GF-D8 (cell line): ENCODE measurements at regions not wholly inside any gene's neighbourhood (a gene's known extent, or its start where the extent isn't known, plus 50 kb on each side); places are given as distances from the start of the nearest gene placed in this dataset.
"Not testable (repeated sequence)": the region's sequence is repeated elsewhere in the genome, so short reads cannot be mapped to it uniquely, and the experiment has no call there.

Experiments used
- DNase-seq: peaks from one replicate; lab custom pipeline; 2025; lab: John Stamatoyannopoulos, UW

- DNase-seq, result no peak
These were observed 199.6 kb upstream of the LRP1B start for GRCh38 chr2:142330458-142330857.

GRCh38 chr2:142325870-142326269 lies 195.1 kb upstream of the LRP1B start:
- DNase-seq, result no peak

- no peak for DNase-seq
These were observed 192.4 kb upstream of the LRP1B start for GRCh38 chr2:142323206-142323605.

DNA sequence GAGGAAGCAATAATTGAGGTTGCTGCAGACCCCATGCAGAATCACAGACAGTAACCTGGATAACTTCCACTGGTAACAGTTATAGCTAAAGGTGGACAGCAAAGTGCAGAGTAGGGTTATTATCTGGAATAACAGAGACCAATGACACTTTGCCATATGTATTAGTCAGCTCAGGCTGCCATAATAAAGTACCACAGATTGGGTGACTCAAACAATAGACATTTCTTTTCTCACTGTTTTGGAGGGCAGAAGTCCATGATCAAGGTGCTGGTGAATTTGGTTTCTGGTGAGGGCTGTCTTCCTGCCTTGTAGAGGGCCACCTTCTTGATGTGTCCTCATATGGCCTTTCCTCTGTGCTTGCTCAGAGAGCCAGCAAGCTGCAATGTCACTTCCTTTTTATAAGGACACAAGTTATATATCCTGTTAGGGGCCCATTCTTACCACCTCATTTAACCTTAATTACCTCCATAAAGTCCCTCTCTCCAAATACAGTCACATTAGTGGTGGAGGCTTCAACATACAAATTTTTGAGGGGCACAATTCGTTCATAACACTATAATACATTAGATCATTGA lies 191.0 kb upstream of the LRP1B start:
- DNase-seq, result no peak

DNA sequence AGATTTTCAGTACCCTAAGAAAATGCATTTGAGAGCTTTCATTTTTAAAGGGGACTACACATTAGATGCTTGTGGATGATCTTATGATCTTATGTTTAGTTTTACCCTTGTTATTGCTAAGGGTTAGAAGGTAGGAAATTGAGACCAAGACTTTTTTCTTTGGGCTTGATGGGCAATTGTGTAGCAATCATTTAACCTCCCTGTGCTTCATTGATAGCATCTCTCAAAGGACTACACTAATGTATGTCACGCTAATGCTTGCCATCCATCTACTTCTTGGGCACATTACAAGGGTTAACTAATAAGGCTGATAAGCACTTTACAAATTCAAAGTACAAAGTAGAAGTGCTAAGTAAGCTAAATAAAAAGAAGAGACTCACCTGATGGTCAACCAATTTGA lies 189.3 kb upstream of the LRP1B start:
- DNase-seq, result no peak

GRCh38 chr2:142316049-142316448 lies 185.2 kb upstream of the LRP1B start:
- no peak for DNase-seq

GRCh38 chr2:142315346-142315745 lies 184.5 kb upstream of the LRP1B start:
- no peak for DNase-seq

DNA sequence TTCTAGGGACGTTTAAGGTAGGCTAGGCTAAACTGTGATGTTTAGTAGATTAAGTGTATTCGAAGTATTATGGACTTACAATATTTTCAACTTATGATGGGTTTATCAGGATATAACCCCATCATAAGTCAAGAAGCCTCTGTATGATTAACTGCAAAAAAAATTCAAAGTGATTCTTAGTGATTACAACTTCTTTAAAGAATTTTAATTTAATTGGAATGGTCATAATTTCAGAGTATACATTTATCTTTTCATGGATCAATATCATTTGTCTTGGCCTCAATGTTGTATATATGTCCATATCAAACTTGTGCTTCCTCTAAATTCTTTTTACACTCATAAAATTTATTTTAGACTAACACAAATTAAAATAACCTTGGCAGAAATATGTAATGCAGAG lies 183.3 kb upstream of the LRP1B start:
- DNase-seq, result no peak

DNA sequence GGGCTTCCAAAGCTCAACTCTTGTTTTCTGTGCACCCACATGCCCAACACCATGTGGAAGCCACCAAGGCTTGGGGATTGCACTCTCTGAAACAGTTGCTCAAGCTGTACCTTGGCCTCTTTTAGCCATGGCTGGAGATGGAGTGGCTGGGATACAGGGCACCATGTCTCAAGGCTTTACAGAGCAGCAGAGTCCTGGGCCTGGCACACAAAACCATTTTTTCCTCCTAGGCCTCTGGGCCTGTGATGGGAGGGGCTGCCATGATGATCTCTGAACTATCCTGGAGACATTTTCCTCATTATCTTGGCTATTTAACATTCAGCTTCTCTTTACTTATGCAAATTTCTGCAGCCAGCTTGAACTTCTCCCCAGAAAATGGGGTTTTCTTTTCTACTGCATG lies 179.7 kb upstream of the LRP1B start:
- no peak for DNase-seq

DNA sequence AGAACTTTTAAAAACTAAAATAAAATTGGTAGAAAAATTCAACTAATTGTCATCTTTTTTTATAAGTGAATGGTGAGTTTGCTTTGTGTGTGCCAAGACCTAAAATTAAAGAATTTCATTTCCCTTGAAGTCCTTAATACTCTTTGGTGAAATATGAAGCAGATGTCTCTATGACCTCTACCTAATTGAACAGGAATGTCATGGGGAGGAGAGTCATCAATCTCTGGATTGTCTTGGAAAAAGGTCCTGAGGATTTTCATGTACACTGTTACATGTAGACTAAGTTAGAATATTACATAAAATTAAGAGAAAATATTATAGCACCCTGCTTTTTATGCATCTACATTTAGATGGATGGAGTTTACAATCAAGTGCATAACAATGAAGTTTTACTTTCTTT lies 177.9 kb upstream of the LRP1B start:
- no peak for DNase-seq

GRCh38 chr2:142307616-142308115 lies 176.8 kb upstream of the LRP1B start:
- DNase-seq, result no peak

- no peak for DNase-seq
These were observed 176.3 kb upstream of the LRP1B start for GRCh38 chr2:142307086-142307485.

- DNase-seq, result no peak
These were observed 175.3 kb upstream of the LRP1B start for GRCh38 chr2:142306131-142306530.

DNA sequence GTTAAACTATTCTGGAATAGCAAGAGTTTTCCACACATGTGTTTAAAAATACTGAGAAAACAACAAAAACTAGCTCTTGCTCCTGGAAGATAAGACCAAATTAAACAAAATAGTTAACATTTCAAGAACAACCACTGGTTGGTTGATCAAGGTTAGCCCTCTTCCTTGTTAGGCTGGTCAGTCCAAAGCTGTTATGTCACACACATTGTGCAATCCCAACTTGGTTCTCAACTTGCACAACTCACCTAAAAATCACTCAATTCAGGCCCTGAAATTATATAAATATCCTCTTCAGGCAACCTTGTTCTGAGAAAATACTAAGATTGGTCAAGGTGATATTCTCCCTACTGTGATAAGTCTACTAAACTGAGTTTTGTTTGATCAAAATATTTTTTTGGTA lies 169.7 kb upstream of the LRP1B start:
- DNase-seq, result no peak

- DNase-seq, result no peak
These were observed 168.2 kb upstream of the LRP1B start for GRCh38 chr2:142299021-142299420.

- DNase-seq, result no peak
These were observed 163.4 kb upstream of the LRP1B start for GRCh38 chr2:142294225-142294624.

DNA sequence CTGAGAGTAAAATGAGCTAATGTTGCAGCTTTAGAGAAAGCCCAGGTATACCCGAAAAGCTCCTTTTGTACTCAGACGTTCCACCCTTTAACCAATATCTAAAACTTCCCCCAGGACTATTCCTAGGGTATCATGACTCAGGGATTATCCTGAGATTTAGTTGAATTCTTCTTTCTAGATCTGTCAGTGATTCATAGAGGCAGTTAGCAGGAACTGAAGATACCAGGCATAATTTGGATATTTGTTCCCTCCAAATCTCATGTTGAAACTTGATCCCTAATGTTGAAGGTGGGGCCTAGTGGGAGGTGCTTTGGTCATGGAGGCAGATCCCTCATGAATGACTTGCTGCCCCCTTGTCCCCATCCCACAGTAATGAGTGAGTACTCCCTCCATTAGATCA lies 161.2 kb upstream of the LRP1B start:
- DNase-seq, result no peak

DNA sequence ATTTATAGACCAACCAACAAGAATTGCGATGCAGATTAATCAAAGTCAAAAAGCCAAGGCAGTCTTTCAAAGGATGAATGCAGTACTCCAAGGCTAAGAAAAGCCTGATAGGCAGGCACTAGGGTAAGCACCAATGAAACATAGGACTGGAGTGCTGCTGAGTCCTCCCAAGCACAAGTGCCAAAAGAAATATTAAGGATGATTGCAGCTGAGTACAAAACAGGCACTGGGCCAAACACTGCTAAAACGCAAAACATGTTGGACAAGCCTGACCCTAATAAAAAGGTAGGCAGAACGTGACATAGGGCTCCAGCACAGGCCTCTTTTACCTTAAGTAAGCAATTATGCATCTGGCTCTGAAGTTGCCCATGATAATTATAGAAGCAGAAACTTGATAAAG lies 160.1 kb upstream of the LRP1B start:
- DNase-seq, result no peak

DNA sequence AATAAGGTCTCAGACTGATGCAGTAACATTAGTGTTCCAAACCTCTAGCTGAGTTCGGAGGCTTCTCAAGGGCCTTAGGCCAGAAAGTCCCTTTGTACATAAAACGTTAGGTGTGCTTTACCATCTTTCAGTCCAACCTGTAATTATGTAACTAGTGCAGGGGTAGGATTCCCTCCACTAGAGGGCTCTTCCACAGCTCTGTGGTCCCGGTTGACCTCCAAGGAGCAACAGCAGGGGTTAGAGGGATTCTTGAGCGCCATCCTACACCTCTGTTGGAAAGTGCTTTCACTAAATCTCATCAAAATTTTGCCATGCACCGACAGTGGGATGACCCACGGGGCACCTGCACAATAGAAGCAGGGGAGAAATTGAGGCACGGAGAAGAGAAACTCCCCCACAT lies 155.8 kb upstream of the LRP1B start:
- no peak for DNase-seq

DNA sequence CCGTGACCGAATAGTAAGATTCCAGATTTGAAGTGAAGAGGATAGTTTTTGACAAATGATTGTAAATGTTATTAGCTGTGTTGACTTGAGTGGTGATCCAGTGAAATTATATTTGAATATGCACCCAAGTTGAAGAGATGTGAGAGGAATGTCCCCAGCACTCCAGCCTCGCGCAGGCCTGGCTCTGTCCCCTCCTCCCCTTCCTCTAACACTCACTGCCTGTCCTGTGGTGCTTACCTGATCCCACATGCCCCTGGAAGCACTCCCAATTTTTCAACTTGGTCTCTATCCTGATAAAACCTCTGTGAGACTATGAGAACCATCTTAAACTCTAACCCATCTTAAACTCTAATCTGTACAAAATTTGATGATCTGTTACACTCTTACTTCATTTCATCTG lies 154.7 kb upstream of the LRP1B start:
- DNase-seq, result no peak

DNA sequence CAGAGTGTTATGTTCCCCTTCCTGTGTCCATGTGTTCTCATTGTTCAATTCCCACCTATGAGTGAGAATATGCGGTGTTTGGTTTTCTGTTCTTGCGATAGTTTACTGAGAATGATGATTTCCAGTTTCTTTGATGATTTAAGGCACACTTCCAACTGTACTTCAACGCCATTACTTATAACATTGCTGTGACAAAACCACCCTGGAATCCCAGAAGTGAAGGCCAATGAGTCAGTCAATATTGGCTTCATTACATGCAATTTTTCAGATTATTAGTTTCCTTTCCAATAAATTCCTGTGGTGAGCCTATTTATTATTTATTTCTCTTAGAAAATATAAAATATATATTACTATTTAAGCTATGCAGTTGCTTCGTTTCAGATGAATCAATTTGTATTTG lies 153.5 kb upstream of the LRP1B start:
- not testable (repeated sequence) for DNase-seq

DNA sequence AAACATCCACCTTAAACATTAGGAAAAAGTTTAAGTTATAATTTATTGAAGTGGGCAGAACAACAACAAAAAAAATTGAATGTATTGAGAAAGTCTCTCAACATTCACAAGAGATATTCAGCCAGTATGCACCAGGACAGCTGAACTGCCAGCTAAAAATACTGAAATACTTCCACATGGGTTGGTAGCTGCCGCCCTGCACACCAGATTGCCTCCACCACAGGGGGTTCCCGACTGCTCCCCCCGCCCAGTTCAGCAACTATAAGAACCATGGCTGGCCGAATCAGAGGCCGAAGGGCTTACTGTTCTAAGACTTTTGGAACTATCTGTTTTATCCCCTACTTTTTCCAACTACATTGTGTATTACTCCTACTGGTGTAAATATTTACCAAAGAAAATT lies 150.0 kb upstream of the LRP1B start:
- DNase-seq, result no peak

DNA sequence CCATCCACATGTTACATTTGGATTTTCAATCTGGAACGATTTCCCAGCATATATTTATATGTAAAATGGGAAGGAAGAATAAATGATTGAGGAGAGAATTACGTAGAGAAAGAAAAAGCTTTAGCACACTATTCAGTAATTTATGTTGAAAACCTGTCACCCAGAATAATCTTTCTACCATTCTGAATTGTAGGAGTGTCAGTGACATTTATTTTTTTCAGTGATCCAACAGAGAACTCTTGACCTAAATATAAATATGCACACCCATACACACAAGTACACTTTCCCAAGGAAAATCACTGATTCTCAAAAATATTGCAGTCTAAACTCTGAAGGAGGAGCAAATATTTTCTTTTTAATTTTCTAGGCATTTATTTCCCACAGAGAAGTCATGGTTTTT lies 140.2 kb upstream of the LRP1B start:
- DNase-seq, result no peak

GRCh38 chr2:142270291-142270690 lies 139.5 kb upstream of the LRP1B start:
- no peak for DNase-seq

- DNase-seq, result no peak
These were observed 128.5 kb upstream of the LRP1B start for GRCh38 chr2:142259356-142259755.
